HEK293 (cell line): ENCODE measurements at regions not wholly inside any gene's neighbourhood (a gene's known extent, or its start where the extent isn't known, plus 50 kb on each side); places are given as distances from the start of the nearest gene placed in this dataset.

Experiments
- CTCF ChIA-PET: fragments of 350-600 bp; formaldehyde crosslinking; extraction: SDS; loops from one replicate; lab custom pipeline; 2021; ENCODE audit warnings: antibody characterized with exemption; lab: Yijun Ruan, JAX
- POLR2A ChIA-PET: fragments of 300-600 bp; formaldehyde crosslinking; extraction: SDS; loops from one replicate; lab custom pipeline; 2020; ENCODE audit warnings: antibody characterized with exemption, inconsistent platforms; lab: Yijun Ruan, JAX
- H3K27ac ChIP-seq: fragments of 200-500 bp; sonication (Bioruptor generic); 2 replicates; pipeline ENCODE4 v1.5.1; 2014; ENCODE audit warnings: low read depth, low read length, control low read depth, inconsistent platforms; ENCODE audit errors: extremely low read depth
- H3K36me3 ChIP-seq, 2 experiments: fragments of 200-500 bp in 1 of 2; sonication (Bioruptor generic) in 1 of 2; 1 replicate in 1 of 2; 2 replicates in 1 of 2; pipeline ENCODE4 v1.5.1; 2014 to 2017; ENCODE audit warnings: inconsistent platforms in 2 of 2, low read length in 2 of 2; ENCODE audit not compliant: control insufficient read depth in 2 of 2, insufficient read depth in 1 of 2
- H3K4me1 ChIP-seq: fragments of 200-500 bp; sonication (Bioruptor generic); 2 replicates; pipeline ENCODE4 v1.5.1; 2014; ENCODE audit warnings: mild to moderate bottlenecking, low read length, inconsistent platforms; ENCODE audit not compliant: control insufficient read depth, insufficient read depth
- H3K4me3 ChIP-seq: 2 replicates; pipeline ENCODE4 v1.5.1; 2011; ENCODE audit warnings: low read depth, mild to moderate bottlenecking, control low read depth, low read length, moderate library complexity
- H3K9me3 ChIP-seq: fragments of 200-500 bp; sonication (Bioruptor generic); 2 replicates; pipeline ENCODE4 v1.5.1; 2014; ENCODE audit warnings: low read depth, low read length, inconsistent platforms; ENCODE audit not compliant: control insufficient read depth, insufficient read depth
- GLIS1 ChIP-seq: fragments of 450-650 bp; formaldehyde crosslinking; IDR thresholded peaks from 2 replicates; pipeline ENCODE4 v1.5.1; 2016; ENCODE audit warnings: missing biosample characterization, missing genetic modification characterization
- TCF7L2 ChIP-seq: IDR thresholded peaks from 2 replicates; pipeline ENCODE4 v1.6.1; 2011; ENCODE audit warnings: low read depth, mild to moderate bottlenecking, inconsistent platforms, low read length, moderate library complexity, borderline replicate concordance
- WT1 ChIP-seq: fragments of 450-650 bp; formaldehyde crosslinking; IDR thresholded peaks from 2 replicates; pipeline ENCODE4 v1.5.1; 2016; ENCODE audit warnings: missing biosample characterization, missing genetic modification characterization
- ZFHX2 ChIP-seq: fragments of 450-650 bp; formaldehyde crosslinking; conservative IDR thresholded peaks from 2 replicates; pipeline ENCODE4 v1.5.1; 2016; ENCODE audit warnings: missing biosample characterization, missing genetic modification characterization
- ZFP37 ChIP-seq: fragments of 450-650 bp; formaldehyde crosslinking; IDR thresholded peaks from 2 replicates; pipeline ENCODE4 v1.5.1; 2016; ENCODE audit warnings: missing biosample characterization, missing genetic modification characterization
- ZFP41 ChIP-seq: fragments of 450-650 bp; formaldehyde crosslinking; IDR thresholded peaks from 2 replicates; pipeline ENCODE4 v1.5.1; 2016; ENCODE audit warnings: missing biosample characterization, missing genetic modification characterization, borderline replicate concordance
- ZNF16 ChIP-seq: fragments of 450-650 bp; formaldehyde crosslinking; IDR thresholded peaks from 2 replicates; pipeline ENCODE4 v1.5.1; 2016; ENCODE audit warnings: low read depth, missing biosample characterization, missing genetic modification characterization
- ZNF174 ChIP-seq: fragments of 450-650 bp; formaldehyde crosslinking; IDR thresholded peaks from 2 replicates; pipeline ENCODE4 v1.5.0; 2017; ENCODE audit warnings: missing biosample characterization, mild to moderate bottlenecking, missing genetic modification characterization
- ZNF214 ChIP-seq: fragments of 450-650 bp; formaldehyde crosslinking; IDR thresholded peaks from 2 replicates; pipeline ENCODE4 v1.5.1; 2017; ENCODE audit warnings: missing biosample characterization, mild to moderate bottlenecking, missing genetic modification characterization, borderline replicate concordance
- ZNF23 ChIP-seq: fragments of 450-650 bp; formaldehyde crosslinking; IDR thresholded peaks from 2 replicates; pipeline ENCODE4 v1.5.1; 2016; ENCODE audit warnings: missing biosample characterization, missing genetic modification characterization, borderline replicate concordance
- ZNF530 ChIP-seq: fragments of 450-650 bp; formaldehyde crosslinking; IDR thresholded peaks from 2 replicates; pipeline ENCODE4 v1.5.1; 2016; ENCODE audit warnings: low read depth, missing biosample characterization, missing genetic modification characterization
- ZNF558 ChIP-seq: fragments of 450-650 bp; formaldehyde crosslinking; IDR thresholded peaks from 2 replicates; pipeline ENCODE4 v1.5.1; 2016; ENCODE audit warnings: missing biosample characterization, missing genetic modification characterization
- ZNF561 ChIP-seq: fragments of 450-650 bp; IDR thresholded peaks from 2 replicates; pipeline ENCODE4 v1.5.1; 2018; ENCODE audit warnings: missing biosample characterization, missing genetic modification characterization, borderline replicate concordance
- ZNF626 ChIP-seq: fragments of 450-650 bp; sonication (Bioruptor Pico); formaldehyde crosslinking; IDR thresholded peaks from 2 replicates; pipeline ENCODE4 v1.5.1; 2018; ENCODE audit warnings: missing biosample characterization, missing genetic modification characterization, inconsistent platforms
- TF ChIP-seq, protein P1 (sequence below): fragments of 450-650 bp; formaldehyde crosslinking; IDR thresholded peaks from 2 replicates; pipeline ENCODE4 v1.5.1; 2016; ENCODE audit warnings: missing biosample characterization, missing genetic modification characterization
- TF ChIP-seq, protein P2 (sequence below): fragments of 450-650 bp; formaldehyde crosslinking; IDR thresholded peaks from 2 replicates; pipeline ENCODE4; 2016; ENCODE audit warnings: missing biosample characterization, missing genetic modification characterization
- TF ChIP-seq, protein P3 (sequence below): fragments of 450-650 bp; formaldehyde crosslinking; IDR thresholded peaks from 2 replicates; pipeline ENCODE4 v1.5.0; 2017; ENCODE audit warnings: missing biosample characterization, missing genetic modification characterization, borderline replicate concordance
- TF ChIP-seq, protein P4 (sequence below): fragments of 450-650 bp; formaldehyde crosslinking; IDR thresholded peaks from 2 replicates; pipeline ENCODE4 v1.5.1; 2017; ENCODE audit warnings: missing biosample characterization, missing genetic modification characterization
- TF ChIP-seq, protein P5 (sequence below): sonication (generic); formaldehyde crosslinking; IDR thresholded peaks from 2 replicates; pipeline ENCODE4 v1.8.1; 2022; ENCODE audit warnings: mild to moderate bottlenecking, moderate library complexity, missing genetic modification reagents

DNA sequence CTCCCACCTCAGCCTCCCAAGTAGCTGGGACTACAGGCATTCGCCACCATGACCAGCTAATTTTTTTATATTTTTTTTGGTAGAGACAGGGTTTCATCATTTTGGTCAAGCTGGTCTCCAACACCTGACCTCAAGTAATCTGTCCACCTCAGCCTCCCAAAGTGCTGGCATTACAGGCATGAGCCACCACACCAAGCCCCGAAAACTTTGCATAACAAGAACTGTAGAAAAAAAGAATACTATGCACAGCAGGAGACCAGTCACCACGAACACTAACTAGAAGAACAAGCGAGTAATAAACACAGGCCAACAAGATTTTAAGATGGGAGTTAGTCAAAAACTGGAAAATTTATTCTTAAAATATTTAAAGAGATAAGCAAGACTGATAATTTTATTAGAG is 447.0 kb downstream of the ETV1 start:
- Histone ChIP-seq H3K27ac (no peak overlapping the region), H3K4me3 (no peak overlapping the region), H3K4me1 (no peaks in the 10 kb centered on the region), H3K36me3 (no peaks in the 10 kb centered on the region), H3K9me3 (no peaks in the 10 kb centered on the region)
- TF ChIP-seq ZNF174 (tag by site-specific recombination) (no peak), TCF7L2 (no peak), ZFHX2 (tag by site-specific recombination) (no peak), ZFP41 (no peak), ZNF214 (tag by site-specific recombination) (no peak), ZNF23 (tag by site-specific recombination) (no peak), ZFP37 (no peak), ZNF558 (tag by site-specific recombination) (no peak), WT1 (no peak), GLIS1 (tag by site-specific recombination) (no peak), ZNF561 (no peak), ZNF530 (tag by site-specific recombination) (no peak), ZNF16 (no peak), ZNF626 (tag by site-specific recombination) (no peak)
- TF ChIP-seq, protein P1, sequence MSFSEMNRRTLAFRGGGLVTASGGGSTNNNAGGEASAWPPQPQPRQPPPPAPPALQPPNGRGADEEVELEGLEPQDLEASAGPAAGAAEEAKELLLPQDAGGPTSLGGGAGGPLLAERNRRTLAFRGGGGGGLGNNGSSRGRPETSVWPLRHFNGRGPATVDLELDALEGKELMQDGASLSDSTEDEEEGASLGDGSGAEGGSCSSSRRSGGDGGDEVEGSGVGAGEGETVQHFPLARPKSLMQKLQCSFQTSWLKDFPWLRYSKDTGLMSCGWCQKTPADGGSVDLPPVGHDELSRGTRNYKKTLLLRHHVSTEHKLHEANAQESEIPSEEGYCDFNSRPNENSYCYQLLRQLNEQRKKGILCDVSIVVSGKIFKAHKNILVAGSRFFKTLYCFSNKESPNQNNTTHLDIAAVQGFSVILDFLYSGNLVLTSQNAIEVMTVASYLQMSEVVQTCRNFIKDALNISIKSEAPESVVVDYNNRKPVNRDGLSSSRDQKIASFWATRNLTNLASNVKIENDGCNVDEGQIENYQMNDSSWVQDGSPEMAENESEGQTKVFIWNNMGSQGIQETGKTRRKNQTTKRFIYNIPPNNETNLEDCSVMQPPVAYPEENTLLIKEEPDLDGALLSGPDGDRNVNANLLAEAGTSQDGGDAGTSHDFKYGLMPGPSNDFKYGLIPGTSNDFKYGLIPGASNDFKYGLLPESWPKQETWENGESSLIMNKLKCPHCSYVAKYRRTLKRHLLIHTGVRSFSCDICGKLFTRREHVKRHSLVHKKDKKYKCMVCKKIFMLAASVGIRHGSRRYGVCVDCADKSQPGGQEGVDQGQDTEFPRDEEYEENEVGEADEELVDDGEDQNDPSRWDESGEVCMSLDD: no peak
- TF ChIP-seq, protein P2, sequence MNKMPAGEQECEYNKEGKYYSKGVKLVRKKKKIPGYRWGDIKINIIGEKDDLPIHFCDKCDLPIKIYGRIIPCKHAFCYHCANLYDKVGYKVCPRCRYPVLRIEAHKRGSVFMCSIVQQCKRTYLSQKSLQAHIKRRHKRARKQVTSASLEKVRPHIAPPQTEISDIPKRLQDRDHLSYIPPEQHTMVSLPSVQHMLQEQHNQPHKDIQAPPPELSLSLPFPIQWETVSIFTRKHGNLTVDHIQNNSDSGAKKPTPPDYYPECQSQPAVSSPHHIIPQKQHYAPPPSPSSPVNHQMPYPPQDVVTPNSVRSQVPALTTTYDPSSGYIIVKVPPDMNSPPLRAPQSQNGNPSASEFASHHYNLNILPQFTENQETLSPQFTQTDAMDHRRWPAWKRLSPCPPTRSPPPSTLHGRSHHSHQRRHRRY: no peak
- TF ChIP-seq, protein P3, sequence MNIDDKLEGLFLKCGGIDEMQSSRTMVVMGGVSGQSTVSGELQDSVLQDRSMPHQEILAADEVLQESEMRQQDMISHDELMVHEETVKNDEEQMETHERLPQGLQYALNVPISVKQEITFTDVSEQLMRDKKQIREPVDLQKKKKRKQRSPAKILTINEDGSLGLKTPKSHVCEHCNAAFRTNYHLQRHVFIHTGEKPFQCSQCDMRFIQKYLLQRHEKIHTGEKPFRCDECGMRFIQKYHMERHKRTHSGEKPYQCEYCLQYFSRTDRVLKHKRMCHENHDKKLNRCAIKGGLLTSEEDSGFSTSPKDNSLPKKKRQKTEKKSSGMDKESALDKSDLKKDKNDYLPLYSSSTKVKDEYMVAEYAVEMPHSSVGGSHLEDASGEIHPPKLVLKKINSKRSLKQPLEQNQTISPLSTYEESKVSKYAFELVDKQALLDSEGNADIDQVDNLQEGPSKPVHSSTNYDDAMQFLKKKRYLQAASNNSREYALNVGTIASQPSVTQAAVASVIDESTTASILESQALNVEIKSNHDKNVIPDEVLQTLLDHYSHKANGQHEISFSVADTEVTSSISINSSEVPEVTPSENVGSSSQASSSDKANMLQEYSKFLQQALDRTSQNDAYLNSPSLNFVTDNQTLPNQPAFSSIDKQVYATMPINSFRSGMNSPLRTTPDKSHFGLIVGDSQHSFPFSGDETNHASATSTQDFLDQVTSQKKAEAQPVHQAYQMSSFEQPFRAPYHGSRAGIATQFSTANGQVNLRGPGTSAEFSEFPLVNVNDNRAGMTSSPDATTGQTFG (tag by site-specific recombination): no peak
- TF ChIP-seq, protein P4, sequence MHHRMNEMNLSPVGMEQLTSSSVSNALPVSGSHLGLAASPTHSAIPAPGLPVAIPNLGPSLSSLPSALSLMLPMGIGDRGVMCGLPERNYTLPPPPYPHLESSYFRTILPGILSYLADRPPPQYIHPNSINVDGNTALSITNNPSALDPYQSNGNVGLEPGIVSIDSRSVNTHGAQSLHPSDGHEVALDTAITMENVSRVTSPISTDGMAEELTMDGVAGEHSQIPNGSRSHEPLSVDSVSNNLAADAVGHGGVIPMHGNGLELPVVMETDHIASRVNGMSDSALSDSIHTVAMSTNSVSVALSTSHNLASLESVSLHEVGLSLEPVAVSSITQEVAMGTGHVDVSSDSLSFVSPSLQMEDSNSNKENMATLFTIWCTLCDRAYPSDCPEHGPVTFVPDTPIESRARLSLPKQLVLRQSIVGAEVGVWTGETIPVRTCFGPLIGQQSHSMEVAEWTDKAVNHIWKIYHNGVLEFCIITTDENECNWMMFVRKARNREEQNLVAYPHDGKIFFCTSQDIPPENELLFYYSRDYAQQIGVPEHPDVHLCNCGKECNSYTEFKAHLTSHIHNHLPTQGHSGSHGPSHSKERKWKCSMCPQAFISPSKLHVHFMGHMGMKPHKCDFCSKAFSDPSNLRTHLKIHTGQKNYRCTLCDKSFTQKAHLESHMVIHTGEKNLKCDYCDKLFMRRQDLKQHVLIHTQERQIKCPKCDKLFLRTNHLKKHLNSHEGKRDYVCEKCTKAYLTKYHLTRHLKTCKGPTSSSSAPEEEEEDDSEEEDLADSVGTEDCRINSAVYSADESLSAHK (tag by site-specific recombination): no peak
- TF ChIP-seq, protein P5, sequence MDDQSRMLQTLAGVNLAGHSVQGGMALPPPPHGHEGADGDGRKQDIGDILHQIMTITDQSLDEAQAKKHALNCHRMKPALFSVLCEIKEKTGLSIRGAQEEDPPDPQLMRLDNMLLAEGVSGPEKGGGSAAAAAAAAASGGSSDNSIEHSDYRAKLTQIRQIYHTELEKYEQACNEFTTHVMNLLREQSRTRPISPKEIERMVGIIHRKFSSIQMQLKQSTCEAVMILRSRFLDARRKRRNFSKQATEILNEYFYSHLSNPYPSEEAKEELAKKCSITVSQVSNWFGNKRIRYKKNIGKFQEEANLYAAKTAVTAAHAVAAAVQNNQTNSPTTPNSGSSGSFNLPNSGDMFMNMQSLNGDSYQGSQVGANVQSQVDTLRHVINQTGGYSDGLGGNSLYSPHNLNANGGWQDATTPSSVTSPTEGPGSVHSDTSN (CRISPR knock-in tag): no peak
- POLR2A ChIA-PET: no interaction called here
- CTCF ChIA-PET: interaction anchor here (1.0 kb wide), 1 partner anchor 18 kb away, joined by 4 read pairs; no protein-coding TSS in a partner anchor
